Mesenteric fat pad (tissue), 1 donor: ENCODE measurements at regions not wholly inside any gene's neighbourhood (a gene's known extent, or its start where the extent isn't known, plus 50 kb on each side); places are given as distances from the start of the nearest gene placed in this dataset.
"Not testable (repeated sequence)": the region's sequence is repeated elsewhere in the genome, so short reads cannot be mapped to it uniquely, and the experiment has no call there.

ENCODE experiments used
- DNase-seq: peaks from one replicate; pipeline ENCODE4 v3.0.0-alpha.2; 2020; ENCODE audit warnings: low spot score
- donor health status: DM: yes; HTN: yes; CAD: no.

DNA sequence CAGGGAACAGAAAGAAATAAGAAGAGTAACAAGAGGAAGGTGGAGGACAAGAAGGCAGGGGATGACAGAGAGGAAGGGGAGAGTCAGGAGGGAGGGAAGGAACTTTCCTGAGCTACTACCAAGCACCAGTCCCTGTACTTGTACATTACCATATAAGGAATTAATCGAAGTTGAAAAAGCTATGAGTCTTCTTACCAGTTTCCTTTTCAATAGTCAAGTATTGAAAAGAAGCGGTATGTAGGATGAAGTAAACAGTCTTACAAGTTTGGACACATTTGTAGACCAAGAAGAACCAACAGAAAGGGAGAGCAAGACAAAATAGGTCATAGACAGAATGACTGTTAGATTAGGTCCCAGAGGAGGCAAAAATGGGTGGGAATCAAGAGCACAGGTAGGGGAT, 629.7 kb upstream of the DIPK2B start:
- DNase-seq, result no peak

DNA sequence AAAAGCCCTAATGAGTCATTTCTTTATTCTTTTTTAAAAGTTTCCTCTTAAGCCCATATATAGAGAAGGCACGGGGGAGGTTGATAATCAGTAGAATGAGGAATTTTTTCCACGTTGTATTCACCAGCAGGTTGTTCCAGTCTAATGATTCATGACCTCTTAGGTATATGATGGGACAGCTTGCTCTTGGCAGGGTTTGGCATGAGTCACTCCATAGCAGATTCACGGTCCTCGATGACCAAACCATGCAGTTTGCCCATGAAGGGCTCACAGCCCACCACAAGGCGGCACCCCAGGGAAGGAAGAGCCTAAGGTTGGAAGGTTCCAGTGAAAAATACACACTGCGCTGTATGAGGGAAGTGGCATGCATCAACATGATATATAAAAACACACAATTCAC, 623.8 kb upstream of the DIPK2B start:
- no peak for DNase-seq

DNA sequence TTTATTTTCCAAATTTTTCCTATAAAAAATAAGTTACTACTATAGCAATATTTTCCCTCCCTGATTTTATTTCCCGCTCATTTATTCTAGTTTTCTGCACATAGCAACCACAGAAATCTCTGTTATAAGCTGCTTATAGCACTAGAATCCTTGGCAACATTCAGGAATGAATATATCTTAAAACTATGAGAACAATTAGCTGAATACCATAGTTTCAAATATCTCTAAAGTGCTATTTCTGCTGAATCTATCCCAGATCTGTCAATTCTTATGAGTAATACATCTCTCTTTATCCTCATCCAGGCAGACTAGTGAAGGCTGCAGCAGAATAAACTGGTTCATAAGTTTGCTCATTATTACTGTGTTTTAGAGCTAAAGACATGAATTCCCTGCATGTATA, 622.9 kb upstream of the DIPK2B start:
- no peak for DNase-seq

DNA sequence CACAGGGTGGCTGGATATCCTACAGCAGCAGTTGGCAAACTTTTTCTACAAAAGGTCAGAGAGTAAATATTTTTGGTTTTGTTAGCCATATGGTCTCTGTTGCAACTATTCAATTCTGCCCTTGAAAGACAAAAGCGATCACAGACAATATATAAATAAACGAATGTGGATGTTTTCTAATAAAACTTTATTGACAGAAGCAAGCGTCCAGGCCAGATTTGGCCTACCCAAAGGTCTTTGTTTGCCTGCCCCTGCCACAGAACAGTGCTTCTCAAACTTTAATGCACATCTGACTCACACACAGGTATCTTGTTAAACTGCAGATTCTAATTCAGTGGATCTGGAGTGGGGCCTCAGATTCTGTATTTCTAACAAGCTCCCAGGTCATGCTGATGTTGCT, 621.4 kb upstream of the DIPK2B start:
- no peak for DNase-seq

DNA sequence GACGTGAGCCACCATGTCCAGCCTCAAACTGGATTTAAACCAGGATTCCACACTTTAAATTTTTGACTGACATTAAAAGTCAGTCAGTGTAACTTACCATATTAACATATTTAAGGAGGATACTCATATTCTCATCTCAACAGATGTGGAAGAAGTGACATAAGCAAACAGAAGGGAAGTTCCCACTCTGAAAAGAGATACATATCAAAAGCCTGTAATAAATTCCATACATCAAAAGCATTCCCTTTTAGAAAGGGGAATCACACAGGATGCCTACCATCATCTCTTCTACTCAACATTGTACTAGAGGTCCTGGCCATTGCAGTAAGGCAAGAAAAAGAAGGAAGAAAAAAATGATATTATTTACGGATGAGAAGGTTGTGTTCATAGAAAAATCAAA, 618.2 kb upstream of the DIPK2B start:
- DNase-seq, result no peak

DNA sequence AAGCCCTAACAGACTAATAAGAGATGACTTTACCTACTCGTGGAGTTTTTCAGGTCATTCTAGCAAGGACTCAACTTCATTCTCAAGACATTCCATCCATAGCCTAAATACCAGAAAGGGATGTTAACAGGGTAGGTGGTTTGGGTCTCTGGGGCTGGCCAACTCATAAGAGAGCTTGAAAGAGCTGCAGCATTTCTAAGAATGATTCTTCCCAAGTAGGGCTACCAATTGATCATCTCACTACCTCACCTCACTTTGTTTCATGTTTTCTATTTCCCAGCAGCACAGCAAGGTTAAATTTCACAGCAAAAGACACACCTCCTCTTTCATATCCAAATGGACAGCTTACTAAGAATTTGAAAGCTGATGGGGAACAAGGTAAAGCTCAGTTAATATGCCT, 614.8 kb upstream of the DIPK2B start:
- no peak for DNase-seq

DNA sequence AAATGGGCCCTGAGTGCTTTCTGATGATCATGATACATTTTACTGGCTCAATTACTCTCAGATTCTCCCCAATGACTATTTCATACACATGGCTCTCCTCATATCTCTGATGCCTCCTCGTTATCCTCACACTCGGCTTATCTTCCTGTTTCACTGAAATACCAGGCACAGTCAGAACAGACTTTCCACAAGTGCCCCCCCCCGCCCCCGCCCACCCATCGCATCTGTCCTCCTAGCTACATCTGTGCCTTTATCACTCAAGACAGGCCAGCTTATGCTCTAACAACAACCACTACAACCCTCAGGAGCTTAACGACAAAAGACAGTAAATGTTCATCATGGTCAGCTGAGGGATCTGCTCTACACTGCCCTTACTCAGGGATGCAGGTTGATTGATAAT, 610.6 kb upstream of the DIPK2B start:
- DNase-seq, result no peak

DNA sequence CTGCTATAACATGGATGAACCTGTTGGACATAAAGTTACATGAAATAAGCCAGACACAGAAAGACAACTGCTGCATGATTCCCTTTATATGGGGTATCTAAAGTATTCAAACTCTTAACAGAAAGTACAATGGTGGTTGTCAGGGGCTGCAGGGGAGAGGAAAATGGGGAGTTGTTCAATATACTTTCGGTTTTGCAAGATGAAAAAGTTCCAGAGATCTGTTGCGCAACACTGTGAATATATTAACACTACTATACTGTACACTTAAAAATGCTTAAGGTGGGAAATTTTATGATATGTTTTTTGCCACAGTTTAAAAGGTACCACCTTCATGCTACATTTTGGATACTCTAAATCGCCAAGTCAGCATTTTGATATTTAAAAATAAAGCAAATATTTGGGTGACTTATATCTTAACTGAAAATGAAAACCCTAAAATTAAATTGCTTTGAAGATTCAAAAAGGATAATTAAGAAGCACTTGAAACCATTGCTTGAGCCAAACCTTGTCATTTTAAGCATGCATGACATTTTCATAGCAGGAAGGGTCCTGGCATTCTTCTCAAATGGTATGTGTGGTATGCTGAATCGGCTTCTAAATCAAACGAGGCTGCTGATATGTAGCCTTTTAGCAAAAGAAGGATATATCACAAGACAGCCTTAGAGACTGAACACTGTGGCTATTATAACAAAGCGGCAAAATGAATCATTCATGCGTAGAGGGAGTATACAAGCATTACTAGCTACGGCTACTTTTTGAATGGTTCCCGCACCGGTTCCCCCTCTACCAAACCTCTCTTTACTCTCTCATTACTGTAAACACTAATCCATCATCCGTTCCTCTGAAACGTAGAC, 607.1 kb upstream of the DIPK2B start:
- no peak for DNase-seq

DNA sequence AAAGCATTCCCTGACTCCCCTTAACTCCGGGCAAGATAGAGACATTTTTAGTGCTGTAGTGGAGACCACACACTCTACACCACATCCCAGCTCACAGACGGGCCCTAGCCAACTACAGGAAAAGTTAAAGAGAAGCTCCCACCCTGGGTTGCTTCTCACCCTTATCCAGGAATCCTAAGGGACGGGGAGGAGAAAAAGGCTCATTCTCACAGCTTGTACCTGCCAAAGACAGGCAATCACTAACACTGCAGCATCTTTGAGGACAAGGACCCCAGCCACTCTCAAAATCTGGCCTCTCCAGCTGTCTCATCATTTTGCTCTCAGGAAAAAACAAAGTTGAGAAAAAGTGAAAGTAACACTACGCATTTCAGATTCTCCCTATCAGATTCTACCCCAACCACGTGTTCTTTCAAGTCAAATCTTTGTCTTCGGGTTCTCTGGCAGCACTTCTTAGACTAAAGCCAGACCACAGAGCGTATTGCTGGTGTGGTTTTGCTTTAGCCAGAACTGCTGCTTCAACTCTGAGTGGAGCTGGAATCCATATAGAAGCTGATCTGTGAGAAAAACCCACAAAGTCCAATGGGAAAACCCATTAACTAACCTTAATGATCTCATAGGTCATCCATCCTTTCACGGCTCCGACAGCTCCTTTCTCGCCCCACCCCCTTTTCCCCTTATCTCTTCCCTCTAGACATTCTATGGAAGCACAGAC, 605.9 kb upstream of the DIPK2B start:
- DNase-seq, result no peak

DNA sequence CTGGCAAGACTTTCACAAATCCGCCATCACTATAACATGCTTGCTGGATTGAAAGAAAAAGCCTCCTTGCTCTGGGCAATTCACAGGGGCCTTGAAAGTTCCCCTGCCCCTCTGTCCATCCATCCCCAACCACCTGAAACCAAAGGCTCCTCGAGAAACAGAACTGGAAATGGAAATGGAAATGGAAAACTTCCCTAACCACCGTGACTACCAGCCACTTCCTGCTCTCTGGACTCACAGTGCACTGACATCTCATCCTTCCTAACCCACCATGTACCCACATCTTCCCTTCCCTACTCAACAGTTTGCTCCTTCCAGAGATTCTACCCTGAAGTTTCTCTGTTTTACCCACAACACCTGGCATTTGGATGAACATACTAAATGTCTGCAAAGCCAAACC, 603.6 kb upstream of the DIPK2B start:
- no peak for DNase-seq

DNA sequence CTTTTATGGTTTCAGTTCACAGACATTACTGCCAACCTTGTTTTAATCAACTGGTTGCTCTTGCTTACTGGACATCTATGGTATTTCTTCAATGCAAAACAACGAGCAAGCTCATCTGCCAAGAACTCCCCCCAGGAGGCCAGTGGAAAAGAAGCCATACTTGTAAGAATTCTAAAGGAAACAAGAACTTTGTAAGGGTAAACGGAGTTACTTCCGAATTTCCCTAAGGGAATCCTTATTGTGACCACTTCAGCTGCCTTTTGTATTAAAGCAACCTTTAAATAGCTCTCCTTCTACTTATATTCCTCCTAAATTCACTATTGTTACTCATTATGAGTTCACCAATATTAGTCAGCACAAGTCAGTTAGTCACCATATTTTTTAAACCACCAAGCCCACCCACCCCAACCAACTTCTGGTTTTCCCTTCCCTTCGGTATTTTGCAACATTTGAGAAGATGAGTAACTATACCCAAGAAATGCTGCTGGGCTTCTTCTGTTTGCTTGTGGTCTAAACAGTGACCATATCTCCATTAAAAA, 602.8 kb upstream of the DIPK2B start:
- no peak for DNase-seq

DNA sequence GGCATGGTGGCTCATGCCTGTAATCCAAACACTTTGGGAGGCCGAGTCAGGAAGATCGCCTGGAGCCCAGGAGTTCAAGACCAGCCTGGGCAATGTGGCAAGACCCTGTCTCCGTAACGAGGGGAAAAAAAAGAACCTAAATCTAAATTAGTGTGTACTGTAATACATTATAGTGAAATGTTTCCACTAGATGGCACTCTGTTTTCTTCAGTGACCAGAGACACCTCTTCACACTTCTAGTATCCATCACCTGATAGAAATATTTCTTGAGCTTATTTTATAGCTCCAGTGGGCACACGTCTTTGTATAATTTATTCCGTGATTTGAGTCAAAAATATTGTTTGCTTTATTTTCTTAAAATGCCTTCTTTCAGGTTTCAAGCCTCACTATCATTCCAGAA, 600.9 kb upstream of the DIPK2B start:
- DNase-seq, result no peak

DNA sequence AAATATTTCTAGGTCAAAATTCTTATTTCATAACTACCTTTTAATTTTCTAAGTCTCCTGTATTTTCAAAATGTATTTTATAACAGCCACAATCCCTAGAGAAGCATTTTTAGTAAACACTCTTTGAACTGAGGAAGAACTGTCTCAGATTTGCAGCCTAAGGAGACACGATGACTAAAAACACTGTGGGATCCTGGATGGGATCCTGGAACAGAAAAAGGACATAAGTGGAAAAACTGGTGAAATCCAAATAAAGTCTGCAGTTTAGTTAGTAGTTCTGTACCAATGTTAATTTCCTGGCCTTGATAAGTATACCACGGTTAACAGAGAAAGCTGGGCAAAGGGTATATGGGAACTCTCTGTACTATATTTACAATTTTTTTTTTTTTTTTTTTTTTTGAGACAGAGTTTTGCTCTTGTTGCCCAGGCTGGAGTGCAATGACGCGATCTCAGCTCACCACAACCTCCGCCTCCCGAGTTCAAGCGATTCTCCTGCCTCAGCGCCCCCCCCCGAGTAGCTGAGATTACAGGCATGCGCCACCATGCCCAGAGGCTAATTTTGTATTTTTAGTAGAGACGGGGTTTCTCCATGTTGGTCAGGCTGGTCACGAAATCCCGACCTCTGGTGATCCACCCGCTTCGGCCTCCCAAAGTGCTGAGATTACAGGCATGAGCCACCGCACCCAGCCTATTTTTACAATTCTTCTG, 600.2 kb upstream of the DIPK2B start:
- not testable (repeated sequence) for DNase-seq

DNA sequence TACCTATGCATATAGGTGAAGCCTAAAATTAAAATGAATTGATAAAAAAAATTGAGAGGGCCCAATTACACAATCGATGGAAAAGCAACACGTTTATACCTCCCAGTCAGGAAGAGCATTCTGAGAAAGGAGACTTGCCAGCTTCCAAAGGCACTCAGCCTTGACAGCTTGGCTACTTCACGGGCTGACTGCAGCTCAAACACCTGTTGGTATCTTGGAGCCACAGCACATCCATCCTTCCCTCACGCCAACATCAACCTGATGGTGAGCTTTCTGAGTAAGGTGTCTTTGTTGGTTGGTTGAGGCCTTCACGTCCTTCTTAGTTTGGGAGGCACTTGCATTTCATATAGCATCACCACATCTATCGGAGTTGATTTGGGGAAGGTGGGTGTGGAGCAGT, 598.9 kb upstream of the DIPK2B start:
- no peak for DNase-seq

DNA sequence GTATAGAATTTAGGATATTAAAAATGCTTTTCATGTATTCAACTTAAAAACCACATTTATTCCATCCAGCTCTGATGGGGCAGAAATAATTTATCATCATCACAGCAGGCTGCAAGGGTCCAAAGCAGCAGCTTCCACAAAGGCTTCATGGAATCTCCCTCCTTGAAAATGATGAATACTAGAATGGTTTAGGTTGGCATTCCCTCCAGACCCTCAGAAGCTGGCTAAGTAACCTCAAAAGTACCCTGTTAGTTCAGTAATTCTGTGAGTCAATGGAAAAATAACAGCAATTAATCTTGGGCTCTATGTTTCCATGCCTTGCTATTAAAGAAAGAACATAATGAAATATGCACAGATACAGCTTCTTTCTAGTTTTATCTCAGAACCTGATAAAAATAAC, 594.9 kb upstream of the DIPK2B start:
- DNase-seq, result no peak

DNA sequence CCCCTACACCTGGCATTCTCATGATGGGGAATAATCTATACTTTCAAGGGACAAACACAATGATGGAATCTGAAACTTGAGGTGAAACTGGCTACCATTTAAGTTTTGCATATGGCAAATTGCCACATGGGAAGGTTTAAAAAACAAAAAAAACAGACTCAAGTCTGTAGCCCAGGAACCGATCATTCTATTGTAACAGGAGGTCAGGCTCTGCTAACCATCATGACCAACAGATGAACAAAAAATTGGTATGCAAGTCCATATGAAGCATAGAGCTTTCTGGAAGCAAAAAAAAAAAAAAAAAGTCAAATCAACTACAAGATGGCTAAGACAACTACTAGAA, 594.3 kb upstream of the DIPK2B start:
- no peak for DNase-seq

DNA sequence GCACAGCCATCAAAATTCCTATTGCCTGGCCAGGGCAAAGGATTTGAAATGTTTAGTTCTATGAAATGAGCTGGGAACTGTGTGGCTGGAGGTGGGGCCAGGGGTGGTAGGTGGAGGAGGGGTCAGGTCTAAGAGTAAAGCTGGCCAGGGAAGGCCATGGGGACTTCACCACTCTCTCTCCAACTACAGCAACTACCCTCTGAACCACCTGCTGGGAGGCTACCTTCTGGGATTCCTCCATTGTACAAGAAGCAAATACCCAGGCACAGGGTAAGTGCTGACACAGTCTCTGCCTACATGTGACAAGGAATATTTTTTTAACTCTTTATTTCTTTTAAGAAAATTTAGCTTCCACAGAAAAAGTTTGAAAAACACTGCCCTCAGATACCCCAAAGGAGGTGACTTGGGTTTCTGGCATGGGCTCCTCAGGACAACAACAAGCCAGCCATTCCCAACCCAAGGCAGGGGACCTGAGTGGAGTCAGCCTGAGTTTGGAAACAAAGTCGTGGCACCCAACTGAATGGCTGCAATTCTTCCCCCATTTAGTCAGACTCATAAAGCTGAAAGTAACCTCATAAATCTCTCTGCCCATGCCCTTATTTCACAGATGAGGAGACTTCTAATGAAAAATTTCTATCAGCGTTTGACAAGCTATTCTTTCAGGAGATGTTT, 593.8 kb upstream of the DIPK2B start:
- no peak for DNase-seq

DNA sequence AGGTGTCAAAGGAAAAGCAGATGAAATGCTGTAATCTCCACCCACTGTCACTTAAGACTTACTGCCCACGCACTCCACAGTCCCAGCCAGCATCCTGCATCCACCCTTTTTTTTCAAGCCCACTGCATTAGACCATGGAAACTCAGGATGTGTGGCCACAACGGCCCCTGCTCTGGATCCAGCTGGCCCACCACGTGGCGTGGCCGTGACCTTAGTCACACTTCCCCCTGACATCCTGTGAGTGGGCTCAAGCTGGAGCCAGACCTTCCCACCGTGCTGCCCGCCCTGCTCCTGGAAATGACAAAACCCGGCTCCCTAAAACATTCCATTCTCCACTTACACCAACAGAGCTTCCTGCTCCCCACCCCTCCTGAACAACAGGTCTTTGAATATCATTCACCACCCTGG, 588.3 kb upstream of the DIPK2B start:
- no peak for DNase-seq

DNA sequence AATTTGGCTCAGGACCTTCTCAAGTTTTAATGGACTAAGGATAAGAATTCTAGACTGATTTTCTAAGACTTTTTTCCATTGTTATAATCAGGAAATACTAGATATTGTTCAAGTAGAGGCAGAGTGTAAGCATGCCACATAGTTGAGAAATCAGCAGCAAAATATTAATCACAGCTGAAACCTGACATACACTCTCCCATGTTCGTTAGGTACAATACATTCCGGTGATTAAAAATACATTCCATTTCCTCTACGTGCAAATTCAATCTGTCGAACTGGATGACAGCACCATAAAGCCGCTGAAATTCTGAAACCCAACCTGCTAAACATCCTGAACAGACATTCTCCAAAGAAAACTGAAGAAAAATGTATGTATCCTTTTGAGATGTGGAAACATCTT, 587.6 kb upstream of the DIPK2B start:
- DNase-seq, result no peak

DNA sequence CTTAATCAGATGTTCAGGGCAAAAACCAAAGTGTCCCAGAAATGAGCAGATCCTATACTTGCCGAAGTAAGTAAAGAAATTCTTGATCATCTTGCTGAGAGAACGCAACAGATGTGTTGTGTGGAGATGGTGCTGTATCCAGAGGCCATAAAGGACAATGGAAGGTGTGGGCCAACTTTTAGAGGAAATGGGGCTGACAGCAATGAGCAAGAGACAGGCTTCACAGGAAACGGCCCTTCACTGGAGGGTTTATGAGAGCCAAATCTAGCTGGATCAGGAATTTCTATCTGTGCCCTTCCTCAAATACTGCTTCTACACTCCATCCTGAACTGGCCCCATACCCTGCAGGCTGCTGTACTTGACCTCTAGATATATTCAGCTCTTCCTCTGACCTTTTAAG, 583.9 kb upstream of the DIPK2B start:
- DNase-seq, result no peak

DNA sequence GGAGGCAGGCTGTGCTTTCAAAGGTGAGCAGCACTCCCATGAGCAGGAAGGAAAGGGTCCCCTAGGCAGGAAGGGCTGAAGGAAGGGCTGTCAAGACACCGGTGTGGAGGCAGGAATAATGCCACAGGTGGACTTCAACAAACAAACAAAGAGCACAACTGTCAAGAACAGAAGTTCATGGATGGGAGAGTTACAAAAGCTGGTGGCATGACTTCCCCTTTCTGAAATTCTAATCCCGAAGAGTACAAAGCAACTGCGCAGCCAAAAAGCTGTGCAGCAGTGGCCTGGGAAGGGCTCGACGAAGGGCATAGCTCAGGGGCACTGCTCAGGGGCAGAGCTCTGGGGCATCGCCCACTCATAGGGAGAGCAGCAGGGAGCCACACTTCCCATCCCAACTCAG, 582.3 kb upstream of the DIPK2B start:
- DNase-seq, result no peak
